ENCODE measurements at regions not wholly inside any gene's neighbourhood (a gene's known extent, or its start where the extent isn't known, plus 50 kb on each side); places are given as distances from the start of the nearest gene placed in this dataset.

- no peak for DNase-seq (ENCODE audit: low read depth in 2 of 2)
These were observed 150.2 kb upstream of the SUCLG2 start for GRCh38 chr3:67804578-67804977.

- no peak for DNase-seq (ENCODE audit: low read depth in 2 of 2)
These were observed 149.7 kb upstream of the SUCLG2 start for GRCh38 chr3:67804089-67804488.

- DNase-seq (ENCODE audit: low read depth in 2 of 2) = no peak
These were observed 144.0 kb upstream of the SUCLG2 start for GRCh38 chr3:67798412-67798811.

GRCh38 chr3:67791620-67792019 lies 137.2 kb upstream of the SUCLG2 start:
- no peak for DNase-seq (ENCODE audit: low read depth in 2 of 2)

GRCh38 chr3:67790043-67790442 lies 135.6 kb upstream of the SUCLG2 start:
- peak; percentile 75 to 78 for DNase-seq (ENCODE audit: low read depth in 2 of 2)

- no peak for DNase-seq (ENCODE audit: low read depth in 2 of 2)
These were observed 134.0 kb upstream of the SUCLG2 start for GRCh38 chr3:67788396-67788795.

- no peak for DNase-seq (ENCODE audit: low read depth in 2 of 2)
These were observed 129.2 kb upstream of the SUCLG2 start for GRCh38 chr3:67783281-67784250.

- DNase-seq (ENCODE audit: low read depth in 2 of 2) = no peak
These were observed 127.5 kb upstream of the SUCLG2 start for GRCh38 chr3:67781871-67782270.

GRCh38 chr3:67781218-67781617 lies 126.8 kb upstream of the SUCLG2 start:
- no peak for DNase-seq (ENCODE audit: low read depth in 2 of 2)

GRCh38 chr3:67774676-67775075 lies 120.3 kb upstream of the SUCLG2 start:
- no peak for DNase-seq (ENCODE audit: low read depth in 2 of 2)

GRCh38 chr3:67765575-67765974 lies 111.2 kb upstream of the SUCLG2 start:
- no peak for DNase-seq (ENCODE audit: low read depth in 2 of 2)

- DNase-seq (ENCODE audit: low read depth in 2 of 2) = no peak
These were observed 90.9 kb upstream of the SUCLG2 start for GRCh38 chr3:67745296-67745695.

- no peak for DNase-seq (ENCODE audit: low read depth in 2 of 2)
These were observed 90.3 kb upstream of the SUCLG2 start for GRCh38 chr3:67744699-67745098.

GRCh38 chr3:67739851-67740250 lies 85.4 kb upstream of the SUCLG2 start:
- DNase-seq (ENCODE audit: low read depth in 2 of 2) = no peak

- DNase-seq (ENCODE audit: low read depth in 2 of 2) = no peak
These were observed 83.8 kb upstream of the SUCLG2 start for GRCh38 chr3:67737906-67738865.

GRCh38 chr3:67737140-67737539 lies 82.7 kb upstream of the SUCLG2 start:
- DNase-seq (ENCODE audit: low read depth in 2 of 2) = no peak

GRCh38 chr3:67733269-67733950 lies 79.0 kb upstream of the SUCLG2 start:
- no peak for DNase-seq (ENCODE audit: low read depth in 2 of 2)

GRCh38 chr3:67724434-67724833 lies 70.0 kb upstream of the SUCLG2 start:
- peak in 1 of 2 donors; percentile 6 for DNase-seq (ENCODE audit: low read depth in 2 of 2)

GRCh38 chr3:67723863-67724262 lies 69.5 kb upstream of the SUCLG2 start:
- DNase-seq (ENCODE audit: low read depth in 2 of 2) = no peak

- DNase-seq (ENCODE audit: low read depth in 2 of 2) = peak; percentile 77 to 88
These were observed 64.9 kb upstream of the SUCLG2 start for GRCh38 chr3:67719333-67719732.

- DNase-seq (ENCODE audit: low read depth in 2 of 2) = no peak
These were observed 61.6 kb upstream of the SUCLG2 start for GRCh38 chr3:67715971-67716370.

All from lung microvascular endothelial cell (primary cell).